OCI-LY7 (cell line): ENCODE measurements at regions not wholly inside any gene's neighbourhood (a gene's known extent, or its start where the extent isn't known, plus 50 kb on each side); places are given as distances from the start of the nearest gene placed in this dataset.
A peak's percentile ranks its signal among the peaks of the same experiment; 100 is the strongest.

Experiments used
- BruUV-seq: library from RNA; stranded (reverse); fragments of 400-500 nt; replicated peaks from 2 replicates; lab custom pipeline; 2021; lab: Mats Ljungman, UMichigan
- CTCF ChIA-PET: fragments of 300-600 bp; sonication (Branson Sonifier 250); formaldehyde crosslinking; loops from one replicate; lab custom pipeline; 2022; ENCODE audit warnings: antibody characterized with exemption; ENCODE audit not compliant: unreplicated experiment; lab: Charles Lee
- POLR2A ChIA-PET: fragments of 300-600 bp; sonication (Branson Sonifier 250); formaldehyde crosslinking; loops from one replicate; lab custom pipeline; 2022; ENCODE audit warnings: antibody characterized with exemption; lab: Charles Lee
- DNase-seq: peaks from one replicate; pipeline ENCODE4 v3.0.0-alpha.2; 2015; ENCODE audit warnings: low spot score
- H2AFZ ChIP-seq: fragments of 200-600 bp; sonication (generic), shearing (Covaris generic); 2 replicates; pipeline ENCODE4 v1.6.1; 2014; ENCODE audit warnings: mild to moderate bottlenecking, antibody characterized with exemption, low read length, moderate library complexity
- H3K27ac ChIP-seq: fragments of 200-600 bp; sonication (generic); 2 replicates; pipeline ENCODE4 v1.5.1; 2014; ENCODE audit warnings: mixed run types, low read depth, mild to moderate bottlenecking, moderate library complexity, low read length, inconsistent platforms; ENCODE audit not compliant: poor library complexity, severe bottlenecking
- H3K36me3 ChIP-seq: fragments of 200-600 bp; sonication (generic); 2 replicates; pipeline ENCODE4 v1.6.1; 2014; ENCODE audit warnings: mild to moderate bottlenecking, antibody characterized with exemption, low read length, moderate library complexity, mixed read lengths; ENCODE audit not compliant: insufficient read depth
- H3K4me1 ChIP-seq: fragments of 200-600 bp; sonication (generic); 2 replicates; pipeline ENCODE4 v1.5.1; 2014; ENCODE audit warnings: mild to moderate bottlenecking, low read length; ENCODE audit not compliant: insufficient read depth, poor library complexity, severe bottlenecking
- H3K4me2 ChIP-seq: fragments of 200-600 bp; sonication (generic); 2 replicates; pipeline ENCODE4 v1.6.1; 2014; ENCODE audit warnings: mild to moderate bottlenecking, low read length
- H3K4me3 ChIP-seq: fragments of 200-600 bp; sonication (generic); 2 replicates; pipeline ENCODE4 v1.5.1; 2014; ENCODE audit warnings: mild to moderate bottlenecking, low read depth, low read length; ENCODE audit not compliant: poor library complexity, severe bottlenecking
- H3K79me2 ChIP-seq: fragments of 200-600 bp; sonication (generic); 2 replicates; pipeline ENCODE4 v1.6.1; 2016; ENCODE audit warnings: low read depth, mild to moderate bottlenecking, low read length, moderate library complexity, mixed read lengths; ENCODE audit not compliant: insufficient read depth
- H3K9me2 ChIP-seq: fragments of 200-600 bp; sonication (generic); 2 replicates; pipeline ENCODE4 v1.6.1; 2016; ENCODE audit warnings: mild to moderate bottlenecking, low read length, mixed read lengths; ENCODE audit not compliant: insufficient read depth
- H3K9me3 ChIP-seq: fragments of 200-600 bp; sonication (generic); 2 replicates; pipeline ENCODE4 v1.6.1; 2014; ENCODE audit warnings: mild to moderate bottlenecking, mixed run types, low read length, mixed read lengths
- H4K20me1 ChIP-seq: fragments of 200-600 bp; sonication (generic); 2 replicates; pipeline ENCODE4 v1.6.1; 2014; ENCODE audit warnings: mild to moderate bottlenecking, antibody characterized with exemption, low read length, moderate library complexity, mixed read lengths; ENCODE audit not compliant: insufficient read depth
- EZH2phosphoT487 ChIP-seq: fragments of 200-600 bp; sonication (generic); IDR thresholded peaks from 2 replicates; pipeline ENCODE4 v1.6.1; 2018; ENCODE audit warnings: low read depth, borderline replicate concordance, mild to moderate bottlenecking, mixed run types, antibody characterized with exemption, low read length, moderate library complexity, mixed read lengths
- intact Hi-C: fragments of 100-400 bp; cut with micrococcal nuclease; formaldehyde crosslinking; loops from one replicate; pipeline ENCODE4 v1.10.0; 2022; ENCODE audit not compliant: unreplicated experiment
- TF ChIP-seq, protein P1 (sequence below): fragments of 200-600 bp; sonication (generic); conservative IDR thresholded peaks from 2 replicates; pipeline ENCODE4 v1.5.1; 2014; ENCODE audit warnings: mild to moderate bottlenecking, antibody characterized with exemption, low read length, moderate library complexity, mixed read lengths

GRCh38 chr13:48583859-48584311, 51.0 kb upstream of the RCBTB2 start:
- Histone ChIP-seq H3K9me3 (peaks cover 9% of the 10 kb centered on the region; the same call in 1 of the 2 replicates), H4K20me1 (no peaks in the 10 kb centered on the region), H3K36me3 (no peaks in the 10 kb centered on the region), H3K4me1 (peaks cover 29% of the 10 kb centered on the region), H2AFZ (no peak overlapping the region), H3K27ac (no peak overlapping the region), H3K9me2 (no peaks in the 10 kb centered on the region), H3K79me2 (no peaks in the 10 kb centered on the region), H3K4me2 (no peak overlapping the region), H3K4me3 (no peak overlapping the region)
- intact Hi-C loops = no loop called here
- no TSS peak for BruUV-seq
- TF ChIP-seq, protein P1, sequence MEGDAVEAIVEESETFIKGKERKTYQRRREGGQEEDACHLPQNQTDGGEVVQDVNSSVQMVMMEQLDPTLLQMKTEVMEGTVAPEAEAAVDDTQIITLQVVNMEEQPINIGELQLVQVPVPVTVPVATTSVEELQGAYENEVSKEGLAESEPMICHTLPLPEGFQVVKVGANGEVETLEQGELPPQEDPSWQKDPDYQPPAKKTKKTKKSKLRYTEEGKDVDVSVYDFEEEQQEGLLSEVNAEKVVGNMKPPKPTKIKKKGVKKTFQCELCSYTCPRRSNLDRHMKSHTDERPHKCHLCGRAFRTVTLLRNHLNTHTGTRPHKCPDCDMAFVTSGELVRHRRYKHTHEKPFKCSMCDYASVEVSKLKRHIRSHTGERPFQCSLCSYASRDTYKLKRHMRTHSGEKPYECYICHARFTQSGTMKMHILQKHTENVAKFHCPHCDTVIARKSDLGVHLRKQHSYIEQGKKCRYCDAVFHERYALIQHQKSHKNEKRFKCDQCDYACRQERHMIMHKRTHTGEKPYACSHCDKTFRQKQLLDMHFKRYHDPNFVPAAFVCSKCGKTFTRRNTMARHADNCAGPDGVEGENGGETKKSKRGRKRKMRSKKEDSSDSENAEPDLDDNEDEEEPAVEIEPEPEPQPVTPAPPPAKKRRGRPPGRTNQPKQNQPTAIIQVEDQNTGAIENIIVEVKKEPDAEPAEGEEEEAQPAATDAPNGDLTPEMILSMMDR = no peak
- no peak for TF ChIP-seq EZH2phosphoT487
- no peak for DNase-seq
- ChIA-PET CTCF (no interaction called here), POLR2A (interaction anchor here (0.7 to 1.5 kb wide), 2 partner anchors 9 to 455 kb away, joined by 3 read pairs; no protein-coding TSS in a partner anchor)

GRCh38 chr13:48585456-48585840, 52.6 kb upstream of the RCBTB2 start:
- Histone ChIP-seq H2AFZ (no peak overlapping the region), H3K79me2 (no peaks in the 10 kb centered on the region), H3K4me3 (no peak overlapping the region), H3K4me1 (peaks cover 14% of the 10 kb centered on the region), H3K36me3 (no peaks in the 10 kb centered on the region), H4K20me1 (no peaks in the 10 kb centered on the region), H3K9me2 (no peaks in the 10 kb centered on the region), H3K9me3 (peaks cover 9% of the 10 kb centered on the region; the same call in 1 of the 2 replicates), H3K4me2 (no peak overlapping the region), H3K27ac (no peak overlapping the region)
- POLR2A ChIA-PET = no interaction called here
- intact Hi-C loops = no loop called here
- BruUV-seq = no TSS peak
- TF ChIP-seq, protein P1 = no peak
- no peak for TF ChIP-seq EZH2phosphoT487
- CTCF ChIA-PET = no interaction called here
- no peak for DNase-seq

GRCh38 chr13:48586591-48587103, 53.8 kb upstream of the RCBTB2 start:
- no peak overlapping the region for H3K4me3 ChIP-seq
- BruUV-seq = no TSS peak
- intact Hi-C loops = no loop called here
- H4K20me1 ChIP-seq = no peaks in the 10 kb centered on the region
- H3K4me2 ChIP-seq = peak overlapping the region; percentile 53
- H3K9me2 ChIP-seq = no peaks in the 10 kb centered on the region
- ChIA-PET POLR2A (no interaction called here), CTCF (no interaction called here)
- H3K9me3 ChIP-seq = peaks cover 9% of the 10 kb centered on the region; the same call in 1 of the 2 replicates
- peak overlapping the region; percentile 73 for H2AFZ ChIP-seq
- no peak overlapping the region for H3K27ac ChIP-seq
- H3K36me3 ChIP-seq = no peaks in the 10 kb centered on the region
- no peak for DNase-seq
- peaks cover 11% of the 10 kb centered on the region for H3K4me1 ChIP-seq
- TF ChIP-seq, protein P1 = no peak
- no peak for TF ChIP-seq EZH2phosphoT487
- H3K79me2 ChIP-seq = no peaks in the 10 kb centered on the region
